GM12874 (cell line): ENCODE measurements at regions not wholly inside any gene's neighbourhood (a gene's known extent, or its start where the extent isn't known, plus 50 kb on each side); places are given as distances from the start of the nearest gene placed in this dataset.

Experiments
- TF ChIP-seq, protein P1 (sequence below): IDR thresholded peaks from 2 replicates; pipeline ENCODE4 v1.5.1; 2011; ENCODE audit warnings: low read depth, mild to moderate bottlenecking, control low read depth, low read length, moderate library complexity; ENCODE audit not compliant: insufficient read depth

DNA sequence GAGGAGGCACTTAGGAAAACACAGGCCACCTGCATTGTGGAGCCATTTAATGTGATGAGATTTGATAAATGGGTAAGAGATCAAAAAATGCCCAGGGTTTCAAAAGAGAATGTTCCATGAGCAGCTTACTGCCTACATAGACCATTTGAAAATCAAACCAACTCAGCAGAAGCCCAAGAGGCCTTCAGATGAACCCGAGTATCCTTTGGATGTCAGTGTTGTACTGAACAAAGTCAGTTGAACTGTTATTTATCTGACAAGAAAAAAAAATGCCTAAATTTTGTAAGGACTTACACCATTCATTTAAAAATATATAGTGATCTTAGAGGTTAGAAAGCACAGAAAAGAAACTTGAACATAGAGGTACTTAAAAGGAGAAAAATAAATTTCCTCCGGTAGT lies 381.7 kb downstream of the ZFHX3 start:
- TF ChIP-seq, protein P1, sequence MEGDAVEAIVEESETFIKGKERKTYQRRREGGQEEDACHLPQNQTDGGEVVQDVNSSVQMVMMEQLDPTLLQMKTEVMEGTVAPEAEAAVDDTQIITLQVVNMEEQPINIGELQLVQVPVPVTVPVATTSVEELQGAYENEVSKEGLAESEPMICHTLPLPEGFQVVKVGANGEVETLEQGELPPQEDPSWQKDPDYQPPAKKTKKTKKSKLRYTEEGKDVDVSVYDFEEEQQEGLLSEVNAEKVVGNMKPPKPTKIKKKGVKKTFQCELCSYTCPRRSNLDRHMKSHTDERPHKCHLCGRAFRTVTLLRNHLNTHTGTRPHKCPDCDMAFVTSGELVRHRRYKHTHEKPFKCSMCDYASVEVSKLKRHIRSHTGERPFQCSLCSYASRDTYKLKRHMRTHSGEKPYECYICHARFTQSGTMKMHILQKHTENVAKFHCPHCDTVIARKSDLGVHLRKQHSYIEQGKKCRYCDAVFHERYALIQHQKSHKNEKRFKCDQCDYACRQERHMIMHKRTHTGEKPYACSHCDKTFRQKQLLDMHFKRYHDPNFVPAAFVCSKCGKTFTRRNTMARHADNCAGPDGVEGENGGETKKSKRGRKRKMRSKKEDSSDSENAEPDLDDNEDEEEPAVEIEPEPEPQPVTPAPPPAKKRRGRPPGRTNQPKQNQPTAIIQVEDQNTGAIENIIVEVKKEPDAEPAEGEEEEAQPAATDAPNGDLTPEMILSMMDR, result no peak

DNA sequence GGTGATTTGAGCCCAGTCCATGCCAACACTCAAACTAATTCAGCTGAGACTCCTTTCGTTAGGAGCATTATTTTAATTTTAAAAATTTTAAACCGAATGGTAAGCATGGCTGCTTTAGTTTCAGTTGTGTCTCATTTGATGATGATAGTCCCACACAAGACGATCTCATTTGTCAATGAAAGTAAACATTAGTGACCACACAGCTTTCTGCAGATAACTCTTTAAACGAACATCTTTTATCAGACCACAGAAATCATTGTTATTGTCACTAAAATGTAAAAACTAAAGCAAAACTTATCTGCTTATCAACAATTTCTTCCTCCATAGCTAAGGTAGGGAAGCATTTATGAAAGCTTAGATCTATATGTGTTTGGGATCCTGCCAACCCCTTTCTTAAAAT lies 382.2 kb downstream of the ZFHX3 start:
- TF ChIP-seq, protein P1, result no peak

DNA sequence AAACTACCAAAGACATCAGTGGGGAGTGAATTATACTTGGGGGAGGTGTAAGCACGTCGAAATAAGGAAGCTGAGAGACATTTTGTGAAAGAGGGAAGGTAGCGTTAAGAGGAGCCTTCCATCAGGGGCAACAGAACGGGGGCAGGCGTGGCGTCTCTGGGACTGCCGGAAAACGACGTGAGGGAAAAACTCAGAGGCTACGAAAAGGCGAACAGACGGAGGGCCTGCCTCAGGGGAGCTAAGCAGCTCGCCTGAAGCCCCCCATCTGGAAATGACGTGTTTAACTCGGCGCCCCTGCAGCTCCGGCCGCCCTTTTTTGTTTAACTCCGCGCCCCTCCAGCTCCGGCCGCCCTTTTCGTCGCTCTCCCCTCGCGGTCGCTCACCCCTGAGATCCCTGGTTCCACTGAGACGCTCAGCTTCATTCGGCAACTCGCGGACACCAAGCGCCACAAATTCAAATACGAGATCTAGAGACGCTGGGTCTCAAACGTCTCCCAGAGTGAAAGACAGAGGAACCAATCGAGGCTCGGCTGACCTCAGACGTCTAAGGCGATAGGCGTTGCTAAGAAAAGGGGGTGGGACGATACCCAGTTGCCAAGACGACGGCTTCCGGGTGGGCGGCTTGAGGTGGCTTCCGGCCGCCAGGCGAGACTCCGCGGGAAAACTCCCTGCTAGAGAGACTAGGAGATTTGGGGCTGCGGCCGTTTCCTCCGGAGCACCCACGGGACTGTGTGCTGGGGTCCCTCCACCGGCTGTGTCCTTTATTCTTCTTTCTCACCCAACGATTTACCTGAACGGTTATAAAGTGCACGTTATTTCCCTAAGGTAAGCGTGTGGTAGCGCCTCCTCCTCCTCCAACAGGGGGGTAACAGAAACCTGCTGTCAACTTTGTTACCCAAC lies 383.2 kb downstream of the ZFHX3 start:
- TF ChIP-seq, protein P1, result no peak

GRCh38 chr16:72664056-72664508 lies 383.8 kb downstream of the ZFHX3 start:
- TF ChIP-seq, protein P1, result no peak

DNA sequence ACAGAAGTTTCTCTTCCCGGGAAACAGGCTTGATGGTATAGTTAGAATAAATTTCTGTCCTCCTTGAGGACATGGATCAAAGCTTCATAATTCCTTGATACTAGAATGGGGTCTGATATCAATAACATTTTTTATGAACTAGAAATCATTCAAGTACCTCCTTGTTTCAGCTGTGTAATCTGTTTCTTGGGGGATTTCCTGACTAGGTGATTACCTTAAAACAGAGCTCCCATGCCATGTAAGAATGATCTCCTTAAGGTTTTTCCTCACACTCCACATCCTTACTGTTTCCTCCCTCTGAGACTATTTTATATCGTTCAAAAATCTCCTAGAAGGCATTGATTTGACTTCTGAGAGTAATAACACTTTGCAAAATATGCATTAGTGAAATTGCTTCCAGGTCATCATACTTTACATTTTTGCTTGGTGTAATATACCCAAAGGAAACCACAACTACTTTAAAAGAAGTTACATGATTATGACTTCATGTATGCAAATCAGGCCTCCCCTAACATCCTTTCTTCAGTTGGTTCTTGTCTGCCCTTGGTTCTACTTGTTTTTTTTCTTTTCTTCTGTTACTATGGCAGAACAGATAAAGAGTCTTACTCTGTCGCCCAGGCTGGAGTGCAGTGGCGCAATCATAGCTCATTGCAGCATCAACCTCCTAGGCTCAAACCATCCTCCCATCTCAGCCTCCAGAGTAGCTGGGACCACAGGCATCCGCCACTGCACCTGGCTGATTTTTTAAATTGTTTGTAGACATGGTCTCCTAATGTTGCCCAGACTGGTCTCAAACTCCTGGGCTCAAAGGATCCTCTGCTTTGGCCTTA lies 388.8 kb downstream of the ZFHX3 start:
- TF ChIP-seq, protein P1, result no peak

- TF ChIP-seq, protein P1, result no peak
These were observed 390.1 kb downstream of the ZFHX3 start for GRCh38 chr16:72657791-72658190.

DNA sequence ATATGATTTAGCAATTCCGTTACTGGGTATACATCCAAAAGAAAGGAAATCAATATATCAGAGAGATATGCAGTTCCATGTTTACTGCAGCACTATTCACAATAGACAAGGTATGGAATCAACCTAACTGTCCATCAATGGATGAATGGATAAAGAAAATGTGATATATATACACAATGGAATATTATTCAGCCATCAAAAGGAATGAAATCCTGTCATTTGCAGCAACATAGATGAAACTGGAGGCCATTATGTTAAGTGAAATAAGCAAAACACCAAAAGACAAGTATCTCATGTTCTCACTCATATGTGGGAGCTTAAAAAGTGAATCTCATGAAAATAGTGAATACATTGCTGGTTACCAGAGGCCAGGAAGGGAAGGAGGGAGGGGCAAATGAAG lies 390.8 kb downstream of the ZFHX3 start:
- TF ChIP-seq, protein P1, result no peak
